PC-9 (cell line): ENCODE measurements at regions not wholly inside any gene's neighbourhood (a gene's known extent, or its start where the extent isn't known, plus 50 kb on each side); places are given as distances from the start of the nearest gene placed in this dataset.

Experiments used
- BruUV-seq: library from RNA; stranded (reverse); fragments of 400-500 nt; replicated peaks from 2 replicates; lab custom pipeline; 2021; lab: Mats Ljungman, UMichigan
- CTCF ChIA-PET: fragments of 300-600 bp; sonication (Branson Sonifier 250); formaldehyde crosslinking; loops from one replicate; lab custom pipeline; 2022; ENCODE audit warnings: antibody characterized with exemption; lab: Charles Lee
- POLR2A ChIA-PET: fragments of 300-600 bp; sonication (Branson Sonifier 250); formaldehyde crosslinking; loops from one replicate; lab custom pipeline; 2022; ENCODE audit warnings: antibody characterized with exemption; ENCODE audit not compliant: unreplicated experiment; lab: Charles Lee
- DNase-seq, 2 experiments: peaks; one replicate each; pipeline versions ENCODE4 v3.0.0 to v3.0.0-alpha.2; 2015 to 2022; ENCODE audit warnings: mixed read lengths in 1 of 2
- H2AFZ ChIP-seq: fragments of 200-600 bp; sonication (generic); 2 replicates; pipeline ENCODE4 v1.8.1; 2017; ENCODE audit warnings: antibody characterized with exemption
- H3F3A ChIP-seq: fragments of 200-600 bp; sonication (generic); 2 replicates; pipeline ENCODE4 v1.8.1; 2017; ENCODE audit warnings: antibody characterized with exemption, mild to moderate bottlenecking, low read depth; ENCODE audit not compliant: insufficient read depth
- H3K27ac ChIP-seq: fragments of 200-600 bp; sonication (generic); 2 replicates; pipeline ENCODE4 v1.6.1; 2016; ENCODE audit warnings: mixed run types
- H3K27me3 ChIP-seq: fragments of 200-600 bp; sonication (generic); 2 replicates; pipeline ENCODE4 v1.6.1; 2016; ENCODE audit warnings: low read depth, mixed run types; ENCODE audit not compliant: insufficient read depth
- H3K36me3 ChIP-seq: fragments of 200-600 bp; sonication (generic); 2 replicates; pipeline ENCODE4 v1.6.1; 2016; ENCODE audit warnings: low read depth, mixed run types
- H3K4me1 ChIP-seq: fragments of 200-600 bp; sonication (generic); replicated peaks from 2 replicates; pipeline ENCODE4 v1.6.1; 2016; ENCODE audit warnings: mixed run types; ENCODE audit not compliant: insufficient read depth
- H3K4me2 ChIP-seq: fragments of 200-600 bp; sonication (generic); 2 replicates; pipeline ENCODE4 v1.6.1; 2017; ENCODE audit warnings: mixed run types
- H3K4me3 ChIP-seq: fragments of 200-600 bp; sonication (generic); 2 replicates; pipeline ENCODE4 v1.6.1; 2016; ENCODE audit warnings: mixed run types
- H3K79me2 ChIP-seq: fragments of 200-600 bp; sonication (generic); 2 replicates; pipeline ENCODE4 v1.6.1; 2017; ENCODE audit warnings: low read depth, mixed run types
- H3K9me2 ChIP-seq: fragments of 200-600 bp; sonication (generic); 2 replicates; pipeline ENCODE4 v1.8.1; 2017; ENCODE audit warnings: mild to moderate bottlenecking; ENCODE audit not compliant: insufficient read depth
- H3K9me3 ChIP-seq: fragments of 200-600 bp; sonication (generic); 2 replicates; pipeline ENCODE4 v1.8.1; 2016; ENCODE audit warnings: low read depth; ENCODE audit not compliant: insufficient read depth
- H4K20me1 ChIP-seq: fragments of 200-600 bp; sonication (generic); 2 replicates; pipeline ENCODE4 v1.8.1; 2017; ENCODE audit not compliant: insufficient read depth
- EZH2 ChIP-seq: fragments of 200-600 bp; sonication (generic); IDR thresholded peaks from 2 replicates; pipeline ENCODE4 v1.8.0; 2017; ENCODE audit warnings: antibody characterized with exemption, low read depth
- intact Hi-C: fragments of 100-400 bp; cut with micrococcal nuclease; formaldehyde crosslinking; loops from one replicate; pipeline ENCODE4 v1.10.0; 2022; ENCODE audit not compliant: unreplicated experiment
- TF ChIP-seq, protein P1 (sequence below): fragments of 200-600 bp; sonication (generic); conservative IDR thresholded peaks from 2 replicates; pipeline ENCODE4 v1.6.1; 2017; ENCODE audit warnings: mixed run types, antibody characterized with exemption, mild to moderate bottlenecking, moderate library complexity

GRCh38 chr10:130234171-130234965, 98.2 kb downstream of the GLRX3 start:
- CTCF ChIA-PET, result no interaction called here

GRCh38 chr10:130236711-130237110, 100.5 kb downstream of the GLRX3 start:
- intact Hi-C loops, result no loop called here
- Histone ChIP-seq H3F3A (no peaks in the 10 kb centered on the region), H2AFZ (no peak overlapping the region), H3K4me3 (no peak overlapping the region), H4K20me1 (no peaks in the 10 kb centered on the region), H3K27me3 (no peaks in the 10 kb centered on the region), H3K9me2 (no peaks in the 10 kb centered on the region), H3K36me3 (no peaks in the 10 kb centered on the region), H3K27ac (no peak overlapping the region), H3K9me3 (no peaks in the 10 kb centered on the region), H3K79me2 (no peaks in the 10 kb centered on the region), H3K4me1 (no peaks in the 10 kb centered on the region), H3K4me2 (no peak overlapping the region)
- TF ChIP-seq, protein P1, sequence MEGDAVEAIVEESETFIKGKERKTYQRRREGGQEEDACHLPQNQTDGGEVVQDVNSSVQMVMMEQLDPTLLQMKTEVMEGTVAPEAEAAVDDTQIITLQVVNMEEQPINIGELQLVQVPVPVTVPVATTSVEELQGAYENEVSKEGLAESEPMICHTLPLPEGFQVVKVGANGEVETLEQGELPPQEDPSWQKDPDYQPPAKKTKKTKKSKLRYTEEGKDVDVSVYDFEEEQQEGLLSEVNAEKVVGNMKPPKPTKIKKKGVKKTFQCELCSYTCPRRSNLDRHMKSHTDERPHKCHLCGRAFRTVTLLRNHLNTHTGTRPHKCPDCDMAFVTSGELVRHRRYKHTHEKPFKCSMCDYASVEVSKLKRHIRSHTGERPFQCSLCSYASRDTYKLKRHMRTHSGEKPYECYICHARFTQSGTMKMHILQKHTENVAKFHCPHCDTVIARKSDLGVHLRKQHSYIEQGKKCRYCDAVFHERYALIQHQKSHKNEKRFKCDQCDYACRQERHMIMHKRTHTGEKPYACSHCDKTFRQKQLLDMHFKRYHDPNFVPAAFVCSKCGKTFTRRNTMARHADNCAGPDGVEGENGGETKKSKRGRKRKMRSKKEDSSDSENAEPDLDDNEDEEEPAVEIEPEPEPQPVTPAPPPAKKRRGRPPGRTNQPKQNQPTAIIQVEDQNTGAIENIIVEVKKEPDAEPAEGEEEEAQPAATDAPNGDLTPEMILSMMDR, result no peak
- no peak for TF ChIP-seq EZH2
- no peak for DNase-seq
- BruUV-seq, result no TSS peak
- ChIA-PET POLR2A (no interaction called here), CTCF (no interaction called here)

More at GRCh38 chr10:130234171-130234965, 98.2 kb downstream of the GLRX3 start:
- Histone ChIP-seq H3K4me2 (no peak overlapping the region), H3K9me2 (no peaks in the 10 kb centered on the region), H3K4me3 (no peak overlapping the region), H3K4me1 (no peaks in the 10 kb centered on the region), H3F3A (no peaks in the 10 kb centered on the region), H3K27ac (no peak overlapping the region), H3K36me3 (no peaks in the 10 kb centered on the region), H2AFZ (no peak overlapping the region), H3K79me2 (no peaks in the 10 kb centered on the region), H3K9me3 (no peaks in the 10 kb centered on the region), H3K27me3 (no peaks in the 10 kb centered on the region), H4K20me1 (no peaks in the 10 kb centered on the region)
- POLR2A ChIA-PET, result no interaction called here
- BruUV-seq, result no TSS peak
- DNase-seq, result no peak
- TF ChIP-seq, protein P1, result no peak
- TF ChIP-seq EZH2, result no peak
- intact Hi-C loops, result no loop called here

GRCh38 chr10:130240409-130240808, 104.2 kb downstream of the GLRX3 start:
- Histone ChIP-seq H3K36me3 (no peaks in the 10 kb centered on the region), H3K9me3 (no peaks in the 10 kb centered on the region), H4K20me1 (no peaks in the 10 kb centered on the region), H3F3A (no peaks in the 10 kb centered on the region), H3K27ac (no peak overlapping the region), H2AFZ (no peak overlapping the region), H3K4me1 (no peaks in the 10 kb centered on the region), H3K4me3 (no peak overlapping the region), H3K79me2 (no peaks in the 10 kb centered on the region), H3K4me2 (no peak overlapping the region), H3K27me3 (no peaks in the 10 kb centered on the region), H3K9me2 (no peaks in the 10 kb centered on the region)
- TF ChIP-seq, protein P1, result no peak
- TF ChIP-seq EZH2, result no peak
- DNase-seq, result no peak
- no TSS peak for BruUV-seq
- CTCF ChIA-PET, result no interaction called here
- intact Hi-C loops, result no loop called here
- POLR2A ChIA-PET, result no interaction called here
